ENCODE measurements at regions not wholly inside any gene's neighbourhood (a gene's known extent, or its start where the extent isn't known, plus 50 kb on each side); places are given as distances from the start of the nearest gene placed in this dataset.

- TF ChIP-seq CTCF (IDR thresholded peaks at IDR 0.05) (no peak), EZH2 (IDR thresholded peaks at IDR 0.05; ENCODE audit: borderline replicate concordance, insufficient read depth, low read depth, low read length, poor library complexity, severe bottlenecking) (no peak)
Measured at GRCh38 chr3:43785551-43785950, 94.8 kb downstream of the ABHD5 start.
